ENCODE measurements at regions not wholly inside any gene's neighbourhood (a gene's known extent, or its start where the extent isn't known, plus 50 kb on each side); places are given as distances from the start of the nearest gene placed in this dataset.
A peak's percentile ranks its signal among the peaks of the same experiment; 100 is the strongest.
"Not testable (repeated sequence)": the region's sequence is repeated elsewhere in the genome, so short reads cannot be mapped to it uniquely, and the experiment has no call there.

DNA sequence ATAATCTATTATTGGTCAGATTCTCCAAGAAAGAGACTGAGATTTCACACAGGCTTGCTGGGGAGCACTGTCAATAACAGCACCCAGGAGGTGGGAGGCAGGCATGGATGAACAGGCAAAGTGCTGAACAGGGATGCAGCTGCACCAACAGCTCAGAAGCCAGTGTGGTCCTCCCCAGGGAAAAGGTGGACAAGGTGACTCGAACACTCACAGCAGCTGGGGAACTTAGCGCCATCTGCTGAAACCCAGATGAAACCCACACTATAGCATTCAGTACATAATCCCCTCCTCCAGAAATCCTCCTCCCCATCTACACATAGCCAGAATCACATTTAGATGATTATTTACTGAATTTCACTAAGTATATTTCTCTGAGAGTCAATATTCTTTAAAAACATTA is 255.2 kb upstream of the WSB1 start:
- H3K79me2 ChIP-seq (ENCODE audit: control insufficient read depth, low read length): no peaks in the 10 kb centered on the region
- no peaks in the 10 kb centered on the region for H3K36me3 ChIP-seq (ENCODE audit: control insufficient read depth, low read length)
- H4K20me1 ChIP-seq (ENCODE audit: control insufficient read depth, insufficient read depth, low read depth, low read length): no peaks in the 10 kb centered on the region
- H3K27me3 ChIP-seq (ENCODE audit: control insufficient read depth, low read length): no peaks in the 10 kb centered on the region
- no peak for TF ChIP-seq EZH2phosphoT487 (IDR thresholded peaks at IDR 0.05; ENCODE audit: borderline replicate concordance, low read length)
- TF ChIP-seq, protein P1, sequence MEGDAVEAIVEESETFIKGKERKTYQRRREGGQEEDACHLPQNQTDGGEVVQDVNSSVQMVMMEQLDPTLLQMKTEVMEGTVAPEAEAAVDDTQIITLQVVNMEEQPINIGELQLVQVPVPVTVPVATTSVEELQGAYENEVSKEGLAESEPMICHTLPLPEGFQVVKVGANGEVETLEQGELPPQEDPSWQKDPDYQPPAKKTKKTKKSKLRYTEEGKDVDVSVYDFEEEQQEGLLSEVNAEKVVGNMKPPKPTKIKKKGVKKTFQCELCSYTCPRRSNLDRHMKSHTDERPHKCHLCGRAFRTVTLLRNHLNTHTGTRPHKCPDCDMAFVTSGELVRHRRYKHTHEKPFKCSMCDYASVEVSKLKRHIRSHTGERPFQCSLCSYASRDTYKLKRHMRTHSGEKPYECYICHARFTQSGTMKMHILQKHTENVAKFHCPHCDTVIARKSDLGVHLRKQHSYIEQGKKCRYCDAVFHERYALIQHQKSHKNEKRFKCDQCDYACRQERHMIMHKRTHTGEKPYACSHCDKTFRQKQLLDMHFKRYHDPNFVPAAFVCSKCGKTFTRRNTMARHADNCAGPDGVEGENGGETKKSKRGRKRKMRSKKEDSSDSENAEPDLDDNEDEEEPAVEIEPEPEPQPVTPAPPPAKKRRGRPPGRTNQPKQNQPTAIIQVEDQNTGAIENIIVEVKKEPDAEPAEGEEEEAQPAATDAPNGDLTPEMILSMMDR (IDR thresholded peaks at IDR 0.05; ENCODE audit: low read depth, low read length, poor library complexity, severe bottlenecking): peak; percentile 60
- no peaks in the 10 kb centered on the region for H3K9me2 ChIP-seq (replicated peaks; ENCODE audit: control insufficient read depth, low read length)
- H3F3A ChIP-seq (ENCODE audit: control insufficient read depth, insufficient read depth): no peaks in the 10 kb centered on the region
- H3K27ac ChIP-seq (ENCODE audit: low read depth, low read length): no peak overlapping the region
- H3K4me3 ChIP-seq (ENCODE audit: low read length): no peak overlapping the region
- H3K4me1 ChIP-seq (ENCODE audit: control insufficient read depth, low read length): no peaks in the 10 kb centered on the region
- H3K4me2 ChIP-seq (ENCODE audit: low read length): no peak overlapping the region
- H3K9me3 ChIP-seq (ENCODE audit: control insufficient read depth, insufficient read depth, low read length): no peaks in the 10 kb centered on the region

DNA sequence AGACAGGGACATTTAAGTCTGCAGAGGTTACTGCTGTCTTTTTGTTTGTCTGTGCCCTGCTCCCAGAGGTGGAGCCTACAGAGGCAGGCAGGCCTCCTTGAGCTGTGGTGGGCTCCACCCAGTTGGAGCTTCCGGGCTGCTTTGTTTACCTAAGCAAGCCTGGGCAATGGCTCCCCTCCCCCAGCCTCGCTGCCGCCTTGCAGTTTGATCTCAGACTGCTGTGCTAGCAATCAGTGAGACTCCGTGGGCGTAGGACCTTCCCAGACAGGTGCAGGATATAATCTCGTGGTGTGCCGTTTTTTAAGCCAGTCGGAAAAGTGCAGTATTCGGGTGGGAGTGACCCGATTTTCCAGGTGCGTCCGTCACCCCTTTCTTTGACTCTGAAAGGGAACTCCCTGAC is 248.9 kb upstream of the WSB1 start:
- H3K36me3 ChIP-seq (ENCODE audit: control insufficient read depth, low read length): not testable (repeated sequence)

DNA sequence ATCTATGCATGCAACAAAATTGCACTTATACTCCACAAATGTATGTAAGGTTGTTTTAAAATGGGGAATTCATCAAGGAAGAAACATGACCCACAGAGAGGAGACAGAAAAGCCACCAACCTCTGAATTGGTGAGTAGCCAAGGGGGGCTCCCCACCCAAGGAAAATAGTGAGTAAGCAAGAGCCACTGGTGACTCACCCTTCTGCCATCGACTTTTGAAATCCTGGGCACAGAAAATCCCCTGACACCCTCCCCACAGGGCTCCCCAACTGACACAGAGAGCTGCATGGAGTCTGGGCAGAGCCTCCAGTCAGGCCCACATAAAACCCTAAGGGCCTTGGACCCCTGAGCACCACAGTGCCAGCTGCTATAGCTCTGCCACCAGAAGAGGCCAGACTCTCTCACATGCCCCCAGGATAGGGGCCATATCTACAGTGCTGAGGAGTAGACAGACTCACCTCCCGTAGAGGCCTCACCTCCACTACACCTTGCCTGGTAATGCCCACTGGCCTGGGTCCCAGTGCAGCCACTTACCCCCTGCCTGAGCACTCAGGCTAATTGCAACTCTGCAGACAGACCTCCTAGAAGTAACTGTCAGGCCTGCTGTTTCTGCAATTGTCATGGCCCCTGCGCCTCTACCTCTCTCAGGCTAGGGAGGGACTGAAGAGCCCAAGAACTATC is 244.7 kb upstream of the WSB1 start:
- Histone ChIP-seq H3K4me3 (ENCODE audit: low read length) (no peak overlapping the region), H3K9me3 (ENCODE audit: control insufficient read depth, insufficient read depth, low read length) (no peaks in the 10 kb centered on the region), H3K9me2 (replicated peaks; ENCODE audit: control insufficient read depth, low read length) (no peaks in the 10 kb centered on the region), H3K27me3 (ENCODE audit: control insufficient read depth, low read length) (no peaks in the 10 kb centered on the region), H3K27ac (ENCODE audit: low read depth, low read length) (no peak overlapping the region), H3K36me3 (ENCODE audit: control insufficient read depth, low read length) (no peaks in the 10 kb centered on the region), H3F3A (ENCODE audit: control insufficient read depth, insufficient read depth) (no peaks in the 10 kb centered on the region), H3K4me2 (ENCODE audit: low read length) (no peak overlapping the region), H4K20me1 (ENCODE audit: control insufficient read depth, insufficient read depth, low read depth, low read length) (no peaks in the 10 kb centered on the region), H3K79me2 (ENCODE audit: control insufficient read depth, low read length) (no peaks in the 10 kb centered on the region), H3K4me1 (ENCODE audit: control insufficient read depth, low read length) (no peaks in the 10 kb centered on the region)
- TF ChIP-seq EZH2phosphoT487 (IDR thresholded peaks at IDR 0.05; ENCODE audit: borderline replicate concordance, low read length): no peak
- TF ChIP-seq, protein P1 (IDR thresholded peaks at IDR 0.05; ENCODE audit: low read depth, low read length, poor library complexity, severe bottlenecking): no peak

More for the DNA sequence above, 248.9 kb upstream of the WSB1 start:
- H3K4me1 ChIP-seq (ENCODE audit: control insufficient read depth, low read length); H3K79me2 ChIP-seq (ENCODE audit: control insufficient read depth, low read length); H4K20me1 ChIP-seq (ENCODE audit: control insufficient read depth, insufficient read depth, low read depth, low read length); H3K4me2 ChIP-seq (ENCODE audit: low read length); H3K4me3 ChIP-seq (ENCODE audit: low read length); H3K9me3 ChIP-seq (ENCODE audit: control insufficient read depth, insufficient read depth, low read length); H3K27ac ChIP-seq (ENCODE audit: low read depth, low read length); H3K27me3 ChIP-seq (ENCODE audit: control insufficient read depth, low read length); H3K9me2 ChIP-seq (replicated peaks; ENCODE audit: control insufficient read depth, low read length); H3F3A ChIP-seq (ENCODE audit: control insufficient read depth, insufficient read depth): not testable (repeated sequence)

DNA sequence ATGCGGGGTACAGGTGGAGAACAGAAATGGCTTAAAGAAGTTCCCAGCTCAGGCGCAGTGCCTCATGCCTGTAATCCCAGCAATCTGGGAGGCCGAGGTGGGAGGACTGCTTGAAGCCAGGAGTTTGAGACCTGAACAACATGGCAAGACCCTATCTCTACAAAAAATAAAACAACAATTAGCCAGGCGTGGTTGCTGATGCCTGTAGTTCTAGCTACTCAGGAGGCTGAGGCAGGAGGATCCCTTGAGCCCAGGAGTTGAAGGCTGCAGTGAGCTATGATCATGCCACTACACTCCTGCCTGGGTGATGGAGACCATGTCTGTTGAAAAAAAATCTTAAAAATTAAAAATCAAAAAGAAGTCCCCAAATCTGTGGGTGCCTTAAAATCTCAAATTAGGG is 228.3 kb upstream of the WSB1 start:
- H3K9me3 ChIP-seq (ENCODE audit: control insufficient read depth, insufficient read depth, low read length): no peaks in the 10 kb centered on the region

More for the DNA sequence above, 228.3 kb upstream of the WSB1 start:
- Histone ChIP-seq H3K9me2 (replicated peaks; ENCODE audit: control insufficient read depth, low read length) (no peaks in the 10 kb centered on the region), H3K27me3 (ENCODE audit: control insufficient read depth, low read length) (0 out of 2 replicates have a peak, but pooled peaks cover 2% of the 10 kb centered on the region), H3K27ac (ENCODE audit: low read depth, low read length) (no peak overlapping the region), H3K79me2 (ENCODE audit: control insufficient read depth, low read length) (no peaks in the 10 kb centered on the region), H3K36me3 (ENCODE audit: control insufficient read depth, low read length) (no peaks in the 10 kb centered on the region), H4K20me1 (ENCODE audit: control insufficient read depth, insufficient read depth, low read depth, low read length) (no peaks in the 10 kb centered on the region), H3K4me2 (ENCODE audit: low read length) (no peak overlapping the region), H3F3A (ENCODE audit: control insufficient read depth, insufficient read depth) (no peaks in the 10 kb centered on the region), H3K4me1 (ENCODE audit: control insufficient read depth, low read length) (no peaks in the 10 kb centered on the region), H3K4me3 (ENCODE audit: low read length) (no peak overlapping the region)
- TF ChIP-seq EZH2phosphoT487 (IDR thresholded peaks at IDR 0.05; ENCODE audit: borderline replicate concordance, low read length): no peak
- TF ChIP-seq, protein P1 (IDR thresholded peaks at IDR 0.05; ENCODE audit: low read depth, low read length, poor library complexity, severe bottlenecking): no peak
